HFFc6 (cell line): ENCODE measurements at regions not wholly inside any gene's neighbourhood (a gene's known extent, or its start where the extent isn't known, plus 50 kb on each side); places are given as distances from the start of the nearest gene placed in this dataset.
A peak's percentile ranks its signal among the peaks of the same experiment; 100 is the strongest.

Experiments
- DNase-seq: peaks from one replicate; pipeline ENCODE4 v3.0.0-alpha.2; 2018
- H3K27ac Mint-ChIP-seq: 2 replicates; pipeline ENCODE4 v1.8.0; 2020; ENCODE audit warnings: mild to moderate bottlenecking, mixed read lengths
- H3K27me3 Mint-ChIP-seq: 2 replicates; pipeline ENCODE4 v1.8.0; 2021; ENCODE audit warnings: mild to moderate bottlenecking, moderate library complexity, mixed read lengths; ENCODE audit not compliant: insufficient read depth
- H3K36me3 Mint-ChIP-seq: 2 replicates; pipeline ENCODE4 v1.8.0; 2021; ENCODE audit warnings: low read depth, mixed read lengths
- H3K4me1 Mint-ChIP-seq: 2 replicates; pipeline ENCODE4 v1.8.0; 2020; ENCODE audit warnings: low read depth, mixed read lengths
- H3K4me3 Mint-ChIP-seq: 2 replicates; pipeline ENCODE4 v1.8.0; 2020; ENCODE audit warnings: mild to moderate bottlenecking, moderate library complexity, mixed read lengths
- H3K9me3 Mint-ChIP-seq: 2 replicates; pipeline ENCODE4 v1.8.0; 2020; ENCODE audit warnings: mild to moderate bottlenecking, mixed read lengths
- TF ChIP-seq, protein P1 (sequence below): fragments of 200-600 bp; sonication (generic); IDR thresholded peaks from 2 replicates; pipeline ENCODE4 v1.5.0; 2021; ENCODE audit warnings: antibody characterized with exemption, mild to moderate bottlenecking

DNA sequence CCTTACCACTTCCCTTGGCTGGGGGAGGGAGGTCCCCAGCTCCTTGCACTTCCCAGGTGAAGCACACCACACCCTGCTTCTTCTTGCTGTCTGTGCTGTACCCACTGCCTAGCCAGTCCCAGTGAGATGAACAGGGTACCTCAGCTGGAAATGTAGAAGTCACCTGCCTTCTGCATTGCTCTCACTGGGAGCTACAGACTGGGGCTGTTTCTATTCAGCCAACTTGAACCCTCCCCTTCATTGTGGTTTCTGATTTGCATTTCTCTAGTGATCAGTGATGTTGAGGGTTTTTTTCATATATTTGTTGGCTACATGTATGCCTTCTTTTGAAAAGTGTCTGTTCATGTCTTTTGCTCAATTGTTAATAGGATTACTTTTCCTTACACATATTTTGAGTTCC is 222.8 kb downstream of the DDX3Y start:
- no peak for DNase-seq
- H3K4me3 Mint-ChIP-seq = no peak overlapping the region
- H3K27me3 Mint-ChIP-seq = no peaks in the 10 kb centered on the region; the same call in 1 of the 2 replicates
- H3K9me3 Mint-ChIP-seq = no peaks in the 10 kb centered on the region
- TF ChIP-seq, protein P1, sequence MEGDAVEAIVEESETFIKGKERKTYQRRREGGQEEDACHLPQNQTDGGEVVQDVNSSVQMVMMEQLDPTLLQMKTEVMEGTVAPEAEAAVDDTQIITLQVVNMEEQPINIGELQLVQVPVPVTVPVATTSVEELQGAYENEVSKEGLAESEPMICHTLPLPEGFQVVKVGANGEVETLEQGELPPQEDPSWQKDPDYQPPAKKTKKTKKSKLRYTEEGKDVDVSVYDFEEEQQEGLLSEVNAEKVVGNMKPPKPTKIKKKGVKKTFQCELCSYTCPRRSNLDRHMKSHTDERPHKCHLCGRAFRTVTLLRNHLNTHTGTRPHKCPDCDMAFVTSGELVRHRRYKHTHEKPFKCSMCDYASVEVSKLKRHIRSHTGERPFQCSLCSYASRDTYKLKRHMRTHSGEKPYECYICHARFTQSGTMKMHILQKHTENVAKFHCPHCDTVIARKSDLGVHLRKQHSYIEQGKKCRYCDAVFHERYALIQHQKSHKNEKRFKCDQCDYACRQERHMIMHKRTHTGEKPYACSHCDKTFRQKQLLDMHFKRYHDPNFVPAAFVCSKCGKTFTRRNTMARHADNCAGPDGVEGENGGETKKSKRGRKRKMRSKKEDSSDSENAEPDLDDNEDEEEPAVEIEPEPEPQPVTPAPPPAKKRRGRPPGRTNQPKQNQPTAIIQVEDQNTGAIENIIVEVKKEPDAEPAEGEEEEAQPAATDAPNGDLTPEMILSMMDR = no peak
- H3K27ac Mint-ChIP-seq = no peak overlapping the region
- no peaks in the 10 kb centered on the region for H3K4me1 Mint-ChIP-seq
- no peaks in the 10 kb centered on the region for H3K36me3 Mint-ChIP-seq

DNA sequence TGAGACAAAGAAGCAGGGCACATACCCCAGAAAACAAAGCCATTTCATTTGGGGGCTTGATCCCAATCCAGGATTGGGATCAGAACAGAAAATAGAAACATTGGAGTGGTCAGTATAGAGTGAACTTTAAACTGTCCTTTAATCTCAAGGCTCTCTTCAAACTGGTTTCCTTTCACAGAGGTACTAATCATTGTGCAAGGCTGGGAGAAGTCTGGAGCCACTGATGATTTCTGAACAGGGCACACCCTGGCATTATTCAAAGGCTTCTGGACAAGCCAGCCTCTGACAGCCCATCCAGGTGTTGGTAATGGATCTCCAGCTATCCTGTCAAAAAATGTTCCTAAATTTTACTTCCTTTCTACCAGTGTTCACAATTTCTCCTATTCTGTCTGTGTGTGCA is 244.5 kb downstream of the DDX3Y start:
- Mint-ChIP-seq H3K36me3 (no peaks in the 10 kb centered on the region), H3K4me3 (peak overlapping the region; percentile 86), H3K27ac (peak overlapping the region; percentile 60), H3K4me1 (peaks cover 16% of the 10 kb centered on the region; the same call in 1 of the 2 replicates), H3K9me3 (no peaks in the 10 kb centered on the region), H3K27me3 (no peaks in the 10 kb centered on the region)
- DNase-seq = no peak
- TF ChIP-seq, protein P1 = no peak

DNA sequence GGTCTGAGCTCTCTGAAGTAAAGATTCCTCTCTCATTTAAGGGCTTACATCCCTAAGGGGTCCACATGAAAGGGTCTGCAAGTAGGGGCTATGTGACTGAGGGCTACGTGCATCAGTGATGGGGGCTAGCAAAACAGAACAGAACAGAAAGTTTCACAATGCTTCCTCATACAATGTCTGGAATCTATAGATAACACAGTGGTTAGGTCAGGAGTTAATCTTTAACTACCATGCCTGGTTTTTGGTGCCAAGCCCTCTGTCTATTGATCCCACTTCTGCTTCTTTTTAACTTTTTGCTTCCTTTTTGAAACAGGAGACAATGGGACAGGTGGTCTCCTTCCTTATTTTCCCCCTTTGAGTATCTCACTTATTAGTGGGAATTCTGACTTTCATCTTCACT is 263.0 kb downstream of the DDX3Y start:
- no peak overlapping the region for H3K4me3 Mint-ChIP-seq
- peaks cover 5% of the 10 kb centered on the region; the same call in 1 of the 2 replicates for H3K4me1 Mint-ChIP-seq
- no peaks in the 10 kb centered on the region for H3K36me3 Mint-ChIP-seq
- TF ChIP-seq, protein P1 = no peak
- no peak for DNase-seq
- no peaks in the 10 kb centered on the region for H3K9me3 Mint-ChIP-seq
- no peaks in the 10 kb centered on the region for H3K27me3 Mint-ChIP-seq
- H3K27ac Mint-ChIP-seq = no peak overlapping the region

DNA sequence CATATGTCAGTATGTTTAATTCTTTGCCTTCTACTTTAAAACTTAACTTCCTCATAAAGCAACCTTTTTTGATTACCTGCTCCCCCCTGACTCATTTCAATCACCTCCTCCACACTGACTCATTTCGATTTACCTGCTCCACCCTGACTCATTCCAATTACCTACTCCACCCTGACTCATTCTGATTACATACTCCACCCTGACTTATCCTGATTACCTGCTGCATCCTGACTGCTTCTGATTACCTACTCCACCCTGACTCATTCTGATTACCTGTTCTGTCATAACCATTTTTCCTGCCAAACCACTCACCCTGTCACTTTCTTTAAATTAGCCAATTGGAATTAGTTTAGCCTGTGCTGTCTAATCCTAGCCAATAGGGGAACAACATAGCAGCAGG is 263.6 kb downstream of the DDX3Y start:
- Mint-ChIP-seq H3K4me1 (peaks cover 5% of the 10 kb centered on the region; the same call in 1 of the 2 replicates), H3K4me3 (no peak overlapping the region), H3K27me3 (no peaks in the 10 kb centered on the region), H3K9me3 (no peaks in the 10 kb centered on the region), H3K36me3 (no peaks in the 10 kb centered on the region), H3K27ac (no peak overlapping the region)
- TF ChIP-seq, protein P1 = no peak
- DNase-seq = no peak
